Endodermal cell (in vitro differentiated cells): ENCODE measurements at regions not wholly inside any gene's neighbourhood (a gene's known extent, or its start where the extent isn't known, plus 50 kb on each side); places are given as distances from the start of the nearest gene placed in this dataset.

Experiments
- DNase-seq: peaks from one replicate; pipeline ENCODE4 v3.0.0-alpha.2; 2017
- H3K27ac ChIP-seq: 2 replicates; pipeline ENCODE4 v1.5.1; 2013; ENCODE audit warnings: mild to moderate bottlenecking, low read depth, low read length, moderate library complexity
- H3K27me3 ChIP-seq: 2 replicates; pipeline ENCODE4 v1.6.1; 2013; ENCODE audit warnings: mild to moderate bottlenecking, low read length, moderate library complexity; ENCODE audit not compliant: insufficient read depth, control insufficient read depth, poor library complexity, severe bottlenecking
- H3K36me3 ChIP-seq: 2 replicates; pipeline ENCODE4 v1.7.0; 2013; ENCODE audit warnings: mild to moderate bottlenecking, low read length, moderate library complexity; ENCODE audit not compliant: control insufficient read depth, insufficient read depth
- H3K4me1 ChIP-seq: one replicate; pipeline ENCODE4 v1.7.0; 2013; ENCODE audit warnings: low read length; ENCODE audit not compliant: control insufficient read depth, insufficient read depth
- H3K4me3 ChIP-seq: 2 replicates; pipeline ENCODE4 v1.5.1; 2013; ENCODE audit warnings: mild to moderate bottlenecking, low read length, moderate library complexity
- H3K9ac ChIP-seq: 2 replicates; pipeline ENCODE4 v1.6.1; 2013; ENCODE audit warnings: mild to moderate bottlenecking, low read length, moderate library complexity; ENCODE audit not compliant: poor library complexity, severe bottlenecking; ENCODE audit errors: extremely low read depth
- H3K9me3 ChIP-seq: 2 replicates; pipeline ENCODE4 v1.6.1; 2013; ENCODE audit warnings: mild to moderate bottlenecking, low read length, moderate library complexity; ENCODE audit not compliant: control insufficient read depth
- H3K27ac Mint-ChIP-seq: 2 replicates; pipeline ENCODE4 v1.8.0; 2020; ENCODE audit warnings: mixed read lengths
- H3K27me3 Mint-ChIP-seq: 2 replicates; pipeline ENCODE4 v1.8.0; 2021; ENCODE audit warnings: mild to moderate bottlenecking, mixed read lengths; ENCODE audit not compliant: insufficient read depth
- H3K36me3 Mint-ChIP-seq: 2 replicates; pipeline ENCODE4 v1.8.0; 2020; ENCODE audit warnings: low read depth, mixed read lengths
- H3K4me1 Mint-ChIP-seq: 2 replicates; pipeline ENCODE4 v1.8.0; 2020; ENCODE audit warnings: mixed read lengths
- H3K4me3 Mint-ChIP-seq: 2 replicates; pipeline ENCODE4 v1.8.0; 2020; ENCODE audit warnings: mild to moderate bottlenecking, moderate library complexity, mixed read lengths
- H3K9me3 Mint-ChIP-seq: 2 replicates; pipeline ENCODE4 v1.8.0; 2020; ENCODE audit warnings: mild to moderate bottlenecking, mixed read lengths
- WGBS, 2 experiments: methylation state at CpG; one replicate each; pipeline versions ENCODE4 v1.1.5 to v1.1.7; 2013; ENCODE audit warnings: missing lambda C conversion rate in 2 of 2, mixed read lengths in 1 of 2; ENCODE audit not compliant: insufficient coverage in 1 of 2, insufficient read length in 1 of 2; 5-methylcytosine and 5-hydroxymethylcytosine counted together
- TF ChIP-seq, protein P1 (sequence below): fragments of 200-600 bp; sonication (generic); conservative IDR thresholded peaks from 2 replicates; pipeline ENCODE4 v1.5.0; 2021; ENCODE audit warnings: antibody characterized with exemption, mild to moderate bottlenecking

DNA sequence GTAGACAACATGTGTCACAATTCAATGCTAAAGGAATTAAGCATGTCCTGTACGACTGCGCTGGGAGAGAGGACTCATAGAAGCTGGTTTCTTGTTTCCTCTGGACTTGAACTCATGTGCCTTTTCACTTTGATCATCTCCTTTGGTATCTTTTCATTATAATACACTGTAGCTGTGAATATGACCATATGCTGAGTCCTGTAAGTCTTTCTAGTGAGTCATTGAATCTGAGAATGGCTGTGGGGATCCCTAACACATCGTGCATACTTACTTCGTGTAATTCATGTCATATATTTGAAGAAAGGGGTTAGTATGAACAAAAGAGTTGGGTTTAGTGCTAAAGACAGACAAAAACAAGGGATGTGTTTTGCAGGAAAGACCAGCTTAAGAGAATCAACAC is 148.1 kb upstream of the RUNX1 start:
- 95 to 96% methylated on average over 4 of the region's 4 CpGs for WGBS, 2 experiments
- no peaks in the 10 kb centered on the region for H3K27me3 Mint-ChIP-seq
- Histone ChIP-seq H3K9ac (no peak overlapping the region), H3K4me3 (no peak overlapping the region), H3K27me3 (no peaks in the 10 kb centered on the region), H3K9me3 (no peaks in the 10 kb centered on the region), H3K4me1 (no peaks in the 10 kb centered on the region), H3K36me3 (no peaks in the 10 kb centered on the region), H3K27ac (no peak overlapping the region)
- H3K36me3 Mint-ChIP-seq = no peaks in the 10 kb centered on the region
- no peaks in the 10 kb centered on the region for H3K4me1 Mint-ChIP-seq
- H3K27ac Mint-ChIP-seq = no peak overlapping the region
- no peaks in the 10 kb centered on the region for H3K9me3 Mint-ChIP-seq
- no peak overlapping the region for H3K4me3 Mint-ChIP-seq
- no peak for DNase-seq
- TF ChIP-seq, protein P1, sequence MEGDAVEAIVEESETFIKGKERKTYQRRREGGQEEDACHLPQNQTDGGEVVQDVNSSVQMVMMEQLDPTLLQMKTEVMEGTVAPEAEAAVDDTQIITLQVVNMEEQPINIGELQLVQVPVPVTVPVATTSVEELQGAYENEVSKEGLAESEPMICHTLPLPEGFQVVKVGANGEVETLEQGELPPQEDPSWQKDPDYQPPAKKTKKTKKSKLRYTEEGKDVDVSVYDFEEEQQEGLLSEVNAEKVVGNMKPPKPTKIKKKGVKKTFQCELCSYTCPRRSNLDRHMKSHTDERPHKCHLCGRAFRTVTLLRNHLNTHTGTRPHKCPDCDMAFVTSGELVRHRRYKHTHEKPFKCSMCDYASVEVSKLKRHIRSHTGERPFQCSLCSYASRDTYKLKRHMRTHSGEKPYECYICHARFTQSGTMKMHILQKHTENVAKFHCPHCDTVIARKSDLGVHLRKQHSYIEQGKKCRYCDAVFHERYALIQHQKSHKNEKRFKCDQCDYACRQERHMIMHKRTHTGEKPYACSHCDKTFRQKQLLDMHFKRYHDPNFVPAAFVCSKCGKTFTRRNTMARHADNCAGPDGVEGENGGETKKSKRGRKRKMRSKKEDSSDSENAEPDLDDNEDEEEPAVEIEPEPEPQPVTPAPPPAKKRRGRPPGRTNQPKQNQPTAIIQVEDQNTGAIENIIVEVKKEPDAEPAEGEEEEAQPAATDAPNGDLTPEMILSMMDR = no peak

- no peaks in the 10 kb centered on the region for H3K9me3 Mint-ChIP-seq
- H3K4me1 Mint-ChIP-seq = no peaks in the 10 kb centered on the region
- no peaks in the 10 kb centered on the region for H3K27me3 ChIP-seq
- no peaks in the 10 kb centered on the region for H3K36me3 ChIP-seq
- no peak for DNase-seq
- H3K27me3 Mint-ChIP-seq = no peaks in the 10 kb centered on the region
- WGBS, 2 experiments = 91 to 92% methylated on average over 3 to 5 of the region's 5 CpGs
- no peak overlapping the region for H3K4me3 Mint-ChIP-seq
- no peak overlapping the region for H3K9ac ChIP-seq
- no peak overlapping the region for H3K27ac ChIP-seq
- no peaks in the 10 kb centered on the region for H3K36me3 Mint-ChIP-seq
- TF ChIP-seq, protein P1 = no peak
- H3K4me3 ChIP-seq = no peak overlapping the region
- H3K9me3 ChIP-seq = no peaks in the 10 kb centered on the region
- no peaks in the 10 kb centered on the region for H3K4me1 ChIP-seq
- no peak overlapping the region for H3K27ac Mint-ChIP-seq
Observed at GRCh38 chr21:35196128-35196527, 147.0 kb upstream of the RUNX1 start.

- no peak for DNase-seq
- no peaks in the 10 kb centered on the region for H3K9me3 Mint-ChIP-seq
- no peak overlapping the region for H3K27ac ChIP-seq
- H3K4me1 ChIP-seq = no peaks in the 10 kb centered on the region
- H3K27me3 Mint-ChIP-seq = no peaks in the 10 kb centered on the region
- no peaks in the 10 kb centered on the region for H3K36me3 ChIP-seq
- TF ChIP-seq, protein P1 = no peak
- H3K27me3 ChIP-seq = no peaks in the 10 kb centered on the region
- no peak overlapping the region for H3K4me3 Mint-ChIP-seq
- no peak overlapping the region for H3K4me3 ChIP-seq
- no peaks in the 10 kb centered on the region for H3K36me3 Mint-ChIP-seq
- H3K27ac Mint-ChIP-seq = no peak overlapping the region
- H3K9me3 ChIP-seq = no peaks in the 10 kb centered on the region
- H3K9ac ChIP-seq = no peak overlapping the region
- H3K4me1 Mint-ChIP-seq = no peaks in the 10 kb centered on the region
- 93 to 100% methylated on average over 1 of the region's 1 CpG for WGBS, 2 experiments
Observed at GRCh38 chr21:35195232-35195631, 146.1 kb upstream of the RUNX1 start.
